Panc1 (cell line): ENCODE measurements at regions not wholly inside any gene's neighbourhood (a gene's known extent, or its start where the extent isn't known, plus 50 kb on each side); places are given as distances from the start of the nearest gene placed in this dataset.

ENCODE experiments used
- ATAC-seq: fragments of 200-7000 bp; cut with Tn5 transposase; 2 replicates; pipeline ENCODE4 v1.9.1; 2020; ENCODE audit warnings: mild to moderate bottlenecking, moderate library complexity
- BruUV-seq: library from RNA; stranded (reverse); fragments of 400-500 nt; replicated peaks from 2 replicates; lab custom pipeline; 2021; lab: Mats Ljungman, UMichigan
- CTCF ChIA-PET: fragments of 300-600 bp; sonication (Branson Sonifier 250); formaldehyde crosslinking; loops from one replicate; lab custom pipeline; 2022; ENCODE audit warnings: antibody characterized with exemption; lab: Charles Lee
- POLR2A ChIA-PET: fragments of 300-600 bp; sonication (Branson Sonifier 250); formaldehyde crosslinking; loops from one replicate; lab custom pipeline; 2022; ENCODE audit warnings: antibody characterized with exemption; lab: Charles Lee
- DNase-seq: peaks from one replicate; pipeline ENCODE4 v3.0.0-alpha.2; 2010; ENCODE audit warnings: low read depth, low spot score
- H3K27ac ChIP-seq: 2 replicates; pipeline ENCODE4 v1.5.1; 2011; ENCODE audit warnings: mild to moderate bottlenecking, low read length, inconsistent platforms
- H3K27me3 ChIP-seq: fragments of 200-500 bp; sonication (Bioruptor generic); 2 replicates; pipeline ENCODE4 v1.6.0; 2014; ENCODE audit warnings: low read length, inconsistent platforms; ENCODE audit not compliant: control insufficient read depth, insufficient read depth
- H3K36me3 ChIP-seq: fragments of 200-500 bp; sonication (Bioruptor generic); 2 replicates; pipeline ENCODE4 v1.5.1; 2014; ENCODE audit warnings: inconsistent platforms, mild to moderate bottlenecking, low read length, moderate library complexity; ENCODE audit not compliant: control insufficient read depth, insufficient read depth
- H3K4me1 ChIP-seq: 2 replicates; pipeline ENCODE4 v1.5.1; 2011; ENCODE audit warnings: inconsistent platforms, mild to moderate bottlenecking, low read length, moderate library complexity; ENCODE audit not compliant: control insufficient read depth, insufficient read depth
- H3K4me3 ChIP-seq, 2 experiments: 2 replicates each; pipeline ENCODE4 v1.5.1; 2011 to 2012; ENCODE audit warnings: low read depth in 2 of 2, low read length in 2 of 2, mild to moderate bottlenecking in 2 of 2, inconsistent platforms in 1 of 2, moderate library complexity in 1 of 2
- H3K9me3 ChIP-seq: fragments of 200-500 bp; sonication (Bioruptor generic); 2 replicates; pipeline ENCODE4 v1.5.1; 2014; ENCODE audit warnings: low read depth, mild to moderate bottlenecking, inconsistent platforms, low read length, moderate library complexity; ENCODE audit not compliant: control insufficient read depth, insufficient read depth
- CTCF ChIP-seq: fragments of 450-650 bp; IDR thresholded peaks from 2 replicates; pipeline ENCODE4 v1.5.1; 2017; ENCODE audit warnings: mild to moderate bottlenecking
- POLR2AphosphoS5 ChIP-seq: IDR thresholded peaks from 2 replicates; pipeline ENCODE4 v1.6.1; 2012; ENCODE audit warnings: mild to moderate bottlenecking, low read depth, low read length, moderate library complexity
- REST ChIP-seq, 2 experiments: IDR thresholded peaks; 2 replicates each; pipeline ENCODE4 v1.6.1; 2011 to 2012; ENCODE audit warnings: low read depth in 2 of 2, control low read depth in 1 of 2, low read length in 1 of 2, mild to moderate bottlenecking in 1 of 2, moderate library complexity in 1 of 2; ENCODE audit not compliant: insufficient read depth in 1 of 2
- SIN3A ChIP-seq: IDR thresholded peaks from 2 replicates; pipeline ENCODE4 v1.6.1; 2012; ENCODE audit warnings: low read depth, mild to moderate bottlenecking, low read length, moderate library complexity, borderline replicate concordance; ENCODE audit not compliant: insufficient read depth
- TCF7L2 ChIP-seq: IDR thresholded peaks from 2 replicates; pipeline ENCODE4 v1.6.1; 2011; ENCODE audit warnings: mild to moderate bottlenecking, low read depth, low read length, inconsistent platforms
- in situ Hi-C: cut with HindIII; loops from 2 replicates; pipeline ENCODE4 v1.10.0; 2016; ENCODE audit warnings: low sequenced_read_pairs, low pct_unique_long_range_greater_than_20kb
- intact Hi-C: fragments of 100-400 bp; cut with micrococcal nuclease; formaldehyde crosslinking; loops from one replicate; pipeline ENCODE4 v1.10.0; 2022; ENCODE audit not compliant: unreplicated experiment

GRCh38 chr2:52877703-52878102 is 889.9 kb upstream of the CHAC2 start:
- no peaks in the 10 kb centered on the region for H3K4me1 ChIP-seq
- no peaks in the 10 kb centered on the region for H3K9me3 ChIP-seq
- H3K27me3 ChIP-seq, result no peaks in the 10 kb centered on the region
- intact Hi-C loops, result no loop called here
- no peaks in the 10 kb centered on the region for H3K36me3 ChIP-seq
- in situ Hi-C loops, result no loop called here
- BruUV-seq, result no TSS peak
- POLR2A ChIA-PET, result no interaction called here
- CTCF ChIA-PET, result no interaction called here
- no peak overlapping the region for H3K27ac ChIP-seq
- DNase-seq, result peak; percentile 36
- no peak for ATAC-seq
- TF ChIP-seq POLR2AphosphoS5, result no peak
- no peak for TF ChIP-seq TCF7L2
- TF ChIP-seq SIN3A, result no peak
- TF ChIP-seq CTCF, result no peak
- no peak for TF ChIP-seq REST (IDR thresholded peaks at IDR 0.05; ENCODE audit: insufficient read depth in 1 of 2, low read depth in 2 of 2, low read length in 1 of 2)
- no peak overlapping the region for H3K4me3 ChIP-seq

GRCh38 chr2:52874466-52875106 is 893.0 kb upstream of the CHAC2 start:
- no peak for ATAC-seq
- ChIA-PET CTCF (no interaction called here), POLR2A (no interaction called here)
- no peak overlapping the region for H3K4me3 ChIP-seq
- DNase-seq, result no peak
- BruUV-seq, result no TSS peak
- intact Hi-C loops, result no loop called here
- no peaks in the 10 kb centered on the region for H3K9me3 ChIP-seq
- TF ChIP-seq SIN3A (no peak), POLR2AphosphoS5 (no peak), CTCF (no peak), REST (IDR thresholded peaks at IDR 0.05; ENCODE audit: insufficient read depth in 1 of 2, low read depth in 2 of 2, low read length in 1 of 2) (no peak), TCF7L2 (no peak)
- H3K27me3 ChIP-seq, result no peaks in the 10 kb centered on the region
- H3K27ac ChIP-seq, result no peak overlapping the region
- in situ Hi-C loops, result no loop called here
- H3K4me1 ChIP-seq, result no peaks in the 10 kb centered on the region
- H3K36me3 ChIP-seq, result no peaks in the 10 kb centered on the region
